GM12878 (cell line): ENCODE measurements at regions not wholly inside any gene's neighbourhood (a gene's known extent, or its start where the extent isn't known, plus 50 kb on each side); places are given as distances from the start of the nearest gene placed in this dataset.
A peak's percentile ranks its signal among the peaks of the same experiment; 100 is the strongest.

Source experiments
- ATAC-seq: fragments of 200-7000 bp; cut with Tn5 transposase; 3 replicates; pipeline ENCODE4 v1.9.1; 2020; ENCODE audit warnings: mild to moderate bottlenecking, moderate library complexity
- BruUV-seq: library from RNA; stranded (reverse); fragments of 400-500 nt; replicated peaks from 2 replicates; lab custom pipeline; 2021; lab: Mats Ljungman, UMichigan
- CTCF ChIA-PET: fragments of 300-600 bp; sonication (Branson Sonifier 250); formaldehyde crosslinking; extraction: SDS; loops from one replicate; lab custom pipeline; 2021; ENCODE audit warnings: inconsistent platforms; lab: Yijun Ruan, JAX
- POLR2A ChIA-PET: fragments of 350-600 bp; formaldehyde crosslinking; extraction: SDS; loops from one replicate; lab custom pipeline; 2021; ENCODE audit warnings: inconsistent platforms; lab: Charles Lee
- RAD21 ChIA-PET: fragments of 300-600 bp; sonication (Branson Sonifier 250); formaldehyde crosslinking; loops from one replicate; lab custom pipeline; 2023; ENCODE audit warnings: antibody characterized with exemption; ENCODE audit not compliant: unreplicated experiment; lab: Charles Lee
- SMC1A ChIA-PET: fragments of 300-600 bp; sonication (Branson Sonifier 250); formaldehyde crosslinking; loops from one replicate; lab custom pipeline; 2023; ENCODE audit not compliant: unreplicated experiment, uncharacterized antibody; lab: Charles Lee
- DNase-seq: peaks from one replicate; pipeline ENCODE4 v3.0.0-alpha.2; 2011; ENCODE audit warnings: low read depth, low spot score
- FAIRE-seq: peaks from 3 replicates; lab custom pipeline; 2011; peaks lifted over from hg19 to GRCh38; lab: Jason Lieb, UNC
- H2AFZ ChIP-seq: 2 replicates; pipeline ENCODE4 v1.6.0; 2011; ENCODE audit warnings: low read depth, low read length, control low read depth; ENCODE audit not compliant: control insufficient read depth
- H3K27ac ChIP-seq: 2 replicates; pipeline ENCODE4 v1.5.1; 2011; ENCODE audit warnings: control low read depth; ENCODE audit not compliant: control insufficient read depth, insufficient read depth
- H3K27me3 ChIP-seq, 2 experiments: replicated peaks in 1 of 2; 2 replicates each; pipeline versions ENCODE4 v1.6.0 to v1.6.1; 2011; ENCODE audit warnings: low read length in 1 of 2; ENCODE audit not compliant: control insufficient read depth in 2 of 2, insufficient read depth in 2 of 2
- H3K36me3 ChIP-seq, 2 experiments: 2 replicates each; pipeline ENCODE4 v1.5.1; 2011; ENCODE audit warnings: low read length in 1 of 2; ENCODE audit not compliant: control insufficient read depth in 2 of 2, insufficient read depth in 2 of 2
- H3K4me1 ChIP-seq: 2 replicates; pipeline ENCODE4 v1.6.1; 2011; ENCODE audit warnings: mild to moderate bottlenecking, low read length, moderate library complexity, mixed read lengths; ENCODE audit not compliant: control insufficient read depth, insufficient read depth
- H3K4me2 ChIP-seq: 2 replicates; pipeline ENCODE4 v1.6.0; 2011; ENCODE audit warnings: control low read depth; ENCODE audit not compliant: control insufficient read depth, insufficient read depth
- H3K4me3 ChIP-seq: fragments of 200-600 bp; sonication (generic); 2 replicates; pipeline ENCODE4 v1.5.1; 2016
- H3K79me2 ChIP-seq: 2 replicates; pipeline ENCODE4 v1.6.0; 2011; ENCODE audit warnings: low read length; ENCODE audit not compliant: control insufficient read depth, insufficient read depth
- H3K9ac ChIP-seq: 2 replicates; pipeline ENCODE4 v1.8.0; 2011; ENCODE audit warnings: low read length, control low read depth, mixed read lengths; ENCODE audit not compliant: control insufficient read depth, insufficient read depth
- H3K9me3 ChIP-seq: replicated peaks from 3 replicates; pipeline ENCODE4 v1.5.1; 2011; ENCODE audit warnings: mild to moderate bottlenecking, low read length; ENCODE audit not compliant: control insufficient read depth, insufficient read depth
- H4K20me1 ChIP-seq: 2 replicates; pipeline ENCODE4 v1.6.0; 2011; ENCODE audit not compliant: control insufficient read depth, insufficient read depth
- BHLHE40 ChIP-seq, 2 experiments: fragments of 450-650 bp in 1 of 2; IDR thresholded peaks; 2 replicates each; pipeline ENCODE4 v1.6.1; 2011 to 2017; ENCODE audit warnings: low read depth in 2 of 2, borderline replicate concordance in 1 of 2, improper control_type of control experiment in 1 of 2, low read length in 1 of 2, mild to moderate bottlenecking in 1 of 2
- HDGF ChIP-seq: fragments of 450-650 bp; IDR thresholded peaks from 2 replicates; pipeline ENCODE4 v1.6.1; 2016; ENCODE audit warnings: antibody characterized with exemption
- IKZF1 ChIP-seq: fragments of 450-650 bp; conservative IDR thresholded peaks from 2 replicates; pipeline ENCODE4 v1.6.1; 2017; ENCODE audit warnings: antibody characterized with exemption, mild to moderate bottlenecking
- IKZF2 ChIP-seq, 2 experiments: fragments of 450-650 bp; IDR thresholded peaks; 2 replicates each; pipeline ENCODE4 v1.6.1; 2017; ENCODE audit warnings: mild to moderate bottlenecking in 2 of 2, moderate library complexity in 2 of 2
- NFXL1 ChIP-seq: fragments of 450-650 bp; IDR thresholded peaks from 2 replicates; pipeline ENCODE4 v1.6.1; 2017; ENCODE audit warnings: antibody characterized with exemption, mild to moderate bottlenecking, borderline replicate concordance
- NR2F1 ChIP-seq: fragments of 450-650 bp; conservative IDR thresholded peaks from 2 replicates; pipeline ENCODE4 v1.6.1; 2017; ENCODE audit warnings: mild to moderate bottlenecking
- POLR2AphosphoS2 ChIP-seq: IDR thresholded peaks from 2 replicates; pipeline ENCODE4 v1.6.1; 2011; ENCODE audit warnings: low read depth, mild to moderate bottlenecking, low read length, improper control_type of control experiment, moderate library complexity
- POLR2AphosphoS5 ChIP-seq: IDR thresholded peaks from 2 replicates; pipeline ENCODE4 v1.6.1; 2011; ENCODE audit warnings: mild to moderate bottlenecking, low read length, inconsistent platforms
- POU2F2 ChIP-seq: IDR thresholded peaks from 3 replicates; pipeline ENCODE4 v1.6.1; 2011; ENCODE audit warnings: low read depth, mild to moderate bottlenecking, low read length, borderline replicate concordance
- WRNIP1 ChIP-seq: IDR thresholded peaks from 2 replicates; pipeline ENCODE4 v1.6.1; 2011; ENCODE audit warnings: low read depth, low read length, improper control_type of control experiment, borderline replicate concordance
- ZNF274 ChIP-seq: IDR thresholded peaks from one replicate; pipeline ENCODE4 v1.8.0; 2011; ENCODE audit not compliant: insufficient read length, insufficient read depth
- WGBS: methylation state at CpG from one replicate; pipeline ENCODE4 v1.1.6; 2016; ENCODE audit warnings: low lambda C conversion rate; ENCODE audit not compliant: insufficient replicate concordance, insufficient coverage; ENCODE audit errors: missing lambda C conversion rate; 5-methylcytosine and 5-hydroxymethylcytosine counted together
- in situ Hi-C: fragments of 300-500 bp; cut with MboI; formaldehyde crosslinking; loops from 9 replicates; pipeline ENCODE4 v1.14.3; 2018; ENCODE audit warnings: mixed read lengths
- intact Hi-C: fragments of 100-400 bp; cut with micrococcal nuclease; formaldehyde crosslinking; loops from one replicate; pipeline ENCODE4 v1.14.2; 2022; ENCODE audit not compliant: unreplicated experiment
- TF ChIP-seq, protein P1 (sequence below): IDR thresholded peaks from 2 replicates; pipeline ENCODE4 v1.6.1; 2012; ENCODE audit warnings: improper control_type of control experiment, low read depth, low read length; ENCODE audit not compliant: insufficient replicate concordance
- TF ChIP-seq, protein P2 (sequence below): fragments of 450-650 bp; IDR thresholded peaks from 2 replicates; pipeline ENCODE4 v1.6.1; 2016; ENCODE audit warnings: mild to moderate bottlenecking

DNA sequence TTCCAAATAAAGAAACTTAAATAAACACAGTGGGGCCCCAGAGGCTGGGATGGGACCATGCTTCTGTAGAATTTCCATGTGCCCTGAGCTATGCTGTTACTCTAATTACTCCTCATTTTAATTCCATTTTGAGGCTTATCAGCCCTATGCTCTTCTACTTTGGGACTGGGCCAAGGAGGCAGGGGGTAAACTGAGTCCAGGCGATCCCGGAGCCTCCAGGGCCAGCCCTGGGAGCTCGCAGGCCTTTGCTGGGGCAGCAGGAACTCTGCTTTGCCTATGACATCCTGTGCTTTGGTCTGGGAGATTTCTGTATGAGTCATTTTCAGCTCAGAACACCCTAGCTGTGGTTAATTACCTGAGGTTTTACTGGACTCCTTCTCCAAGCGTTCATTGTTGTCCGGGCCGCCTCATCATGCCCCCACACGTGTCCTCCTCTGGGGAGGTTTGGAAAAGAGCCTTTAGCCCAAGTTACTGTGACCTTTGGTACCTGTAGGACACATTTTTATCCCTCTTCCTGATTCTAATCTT lies 95.7 kb downstream of the RHOU start (continued):
- 0 out of 2 replicates have a peak, but pooled peaks have one; percentile 66 for TF ChIP-seq WRNIP1
- peak; percentile 91; the same call in 2 of the 3 replicates for TF ChIP-seq POU2F2
- TF ChIP-seq BHLHE40 (IDR thresholded peaks at IDR 0.05; ENCODE audit: borderline replicate concordance in 1 of 2, low read depth in 2 of 2, low read length in 1 of 2): peak; percentile 85 to 86
- TF ChIP-seq NFXL1: no peak

GRCh38 chr1:228833911-228834688 lies 98.8 kb downstream of the RHOU start:
- ATAC-seq: peak; percentile 22; the same call in 2 of the 3 replicates
- BruUV-seq: no TSS peak
- Histone ChIP-seq H3K9me3 (no peaks in the 10 kb centered on the region; the same call in 2 of the 3 replicates), H2AFZ (no peak overlapping the region), H3K4me3 (no peak overlapping the region), H3K79me2 (no peaks in the 10 kb centered on the region), H4K20me1 (no peaks in the 10 kb centered on the region), H3K27me3 (0 out of 4 replicates have a peak, but pooled peaks cover 2 to 5% of the 10 kb centered on the region in 2 experiments), H3K27ac (no peak overlapping the region), H3K36me3 (no peaks in the 10 kb centered on the region), H3K9ac (no peak overlapping the region), H3K4me1 (peaks cover 4% of the 10 kb centered on the region), H3K4me2 (no peak overlapping the region)
- no peak for DNase-seq
- intact Hi-C loops: no loop called here
- ChIA-PET CTCF (interaction anchor here (0.6 kb wide), 1 partner anchor 15 kb away, joined by 3 read pairs; no protein-coding TSS in a partner anchor), SMC1A (interaction anchor here (1.0 to 1.5 kb wide), 4 partner anchors 8 to 27 kb away, joined by 3 to 7 read pairs (median 4); no protein-coding TSS in a partner anchor), POLR2A (interaction anchor here (0.6 to 0.8 kb wide), 2 partner anchors 12 to 34 kb away, joined by 3 read pairs; no protein-coding TSS in a partner anchor), RAD21 (interaction anchor here (1.2 to 1.6 kb wide), 4 partner anchors 14 to 64 kb away, joined by 4 to 7 read pairs (median 5); no protein-coding TSS in a partner anchor)
- no peak for FAIRE-seq
- in situ Hi-C loops: no loop called here
- 9% methylated on average over 13 of the region's 13 CpGs for WGBS
- TF ChIP-seq BHLHE40 (IDR thresholded peaks at IDR 0.05; ENCODE audit: borderline replicate concordance in 1 of 2, low read depth in 2 of 2, low read length in 1 of 2): peak; percentile 61 to 78
- no peak for TF ChIP-seq ZNF274
- TF ChIP-seq POLR2AphosphoS2: no peak
- TF ChIP-seq POLR2AphosphoS5: no peak
- TF ChIP-seq, protein P1, sequence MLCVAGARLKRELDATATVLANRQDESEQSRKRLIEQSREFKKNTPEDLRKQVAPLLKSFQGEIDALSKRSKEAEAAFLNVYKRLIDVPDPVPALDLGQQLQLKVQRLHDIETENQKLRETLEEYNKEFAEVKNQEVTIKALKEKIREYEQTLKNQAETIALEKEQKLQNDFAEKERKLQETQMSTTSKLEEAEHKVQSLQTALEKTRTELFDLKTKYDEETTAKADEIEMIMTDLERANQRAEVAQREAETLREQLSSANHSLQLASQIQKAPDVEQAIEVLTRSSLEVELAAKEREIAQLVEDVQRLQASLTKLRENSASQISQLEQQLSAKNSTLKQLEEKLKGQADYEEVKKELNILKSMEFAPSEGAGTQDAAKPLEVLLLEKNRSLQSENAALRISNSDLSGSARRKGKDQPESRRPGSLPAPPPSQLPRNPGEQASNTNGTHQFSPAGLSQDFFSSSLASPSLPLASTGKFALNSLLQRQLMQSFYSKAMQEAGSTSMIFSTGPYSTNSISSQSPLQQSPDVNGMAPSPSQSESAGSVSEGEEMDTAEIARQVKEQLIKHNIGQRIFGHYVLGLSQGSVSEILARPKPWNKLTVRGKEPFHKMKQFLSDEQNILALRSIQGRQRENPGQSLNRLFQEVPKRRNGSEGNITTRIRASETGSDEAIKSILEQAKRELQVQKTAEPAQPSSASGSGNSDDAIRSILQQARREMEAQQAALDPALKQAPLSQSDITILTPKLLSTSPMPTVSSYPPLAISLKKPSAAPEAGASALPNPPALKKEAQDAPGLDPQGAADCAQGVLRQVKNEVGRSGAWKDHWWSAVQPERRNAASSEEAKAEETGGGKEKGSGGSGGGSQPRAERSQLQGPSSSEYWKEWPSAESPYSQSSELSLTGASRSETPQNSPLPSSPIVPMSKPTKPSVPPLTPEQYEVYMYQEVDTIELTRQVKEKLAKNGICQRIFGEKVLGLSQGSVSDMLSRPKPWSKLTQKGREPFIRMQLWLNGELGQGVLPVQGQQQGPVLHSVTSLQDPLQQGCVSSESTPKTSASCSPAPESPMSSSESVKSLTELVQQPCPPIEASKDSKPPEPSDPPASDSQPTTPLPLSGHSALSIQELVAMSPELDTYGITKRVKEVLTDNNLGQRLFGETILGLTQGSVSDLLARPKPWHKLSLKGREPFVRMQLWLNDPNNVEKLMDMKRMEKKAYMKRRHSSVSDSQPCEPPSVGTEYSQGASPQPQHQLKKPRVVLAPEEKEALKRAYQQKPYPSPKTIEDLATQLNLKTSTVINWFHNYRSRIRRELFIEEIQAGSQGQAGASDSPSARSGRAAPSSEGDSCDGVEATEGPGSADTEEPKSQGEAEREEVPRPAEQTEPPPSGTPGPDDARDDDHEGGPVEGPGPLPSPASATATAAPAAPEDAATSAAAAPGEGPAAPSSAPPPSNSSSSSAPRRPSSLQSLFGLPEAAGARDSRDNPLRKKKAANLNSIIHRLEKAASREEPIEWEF: no peak
- peak; percentile 51; the same call in 1 of the 2 replicates for TF ChIP-seq IKZF1
- TF ChIP-seq, protein P2, sequence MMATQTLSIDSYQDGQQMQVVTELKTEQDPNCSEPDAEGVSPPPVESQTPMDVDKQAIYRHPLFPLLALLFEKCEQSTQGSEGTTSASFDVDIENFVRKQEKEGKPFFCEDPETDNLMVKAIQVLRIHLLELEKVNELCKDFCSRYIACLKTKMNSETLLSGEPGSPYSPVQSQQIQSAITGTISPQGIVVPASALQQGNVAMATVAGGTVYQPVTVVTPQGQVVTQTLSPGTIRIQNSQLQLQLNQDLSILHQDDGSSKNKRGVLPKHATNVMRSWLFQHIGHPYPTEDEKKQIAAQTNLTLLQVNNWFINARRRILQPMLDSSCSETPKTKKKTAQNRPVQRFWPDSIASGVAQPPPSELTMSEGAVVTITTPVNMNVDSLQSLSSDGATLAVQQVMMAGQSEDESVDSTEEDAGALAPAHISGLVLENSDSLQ: no peak
- peak; percentile 9 to 42; a peak in 2 of 4 replicates for TF ChIP-seq IKZF2 (IDR thresholded peaks at IDR 0.05)
- TF ChIP-seq NR2F1: peak; percentile 53
- TF ChIP-seq HDGF: no peak
